SKM-1 (cell line): ENCODE measurements at regions not wholly inside any gene's neighbourhood (a gene's known extent, or its start where the extent isn't known, plus 50 kb on each side); places are given as distances from the start of the nearest gene placed in this dataset.

Experiments
- DNase-seq: peaks from one replicate; lab custom pipeline; 2025; ENCODE audit not compliant: unreplicated experiment; lab: John Stamatoyannopoulos, UW

GRCh38 chr3:27591312-27592210, 107.4 kb upstream of the SLC4A7 start:
- DNase-seq: no peak

GRCh38 chr3:27590437-27591298, 106.5 kb upstream of the SLC4A7 start:
- DNase-seq: peak; percentile 61

GRCh38 chr3:27589795-27590194, 105.6 kb upstream of the SLC4A7 start:
- DNase-seq: no peak

GRCh38 chr3:27585429-27585828, 101.2 kb upstream of the SLC4A7 start:
- no peak for DNase-seq

- no peak for DNase-seq
These were observed 100.7 kb upstream of the SLC4A7 start for GRCh38 chr3:27584874-27585273.

GRCh38 chr3:27581852-27582251, 97.7 kb upstream of the SLC4A7 start:
- no peak for DNase-seq

GRCh38 chr3:27578032-27578431, 93.8 kb upstream of the SLC4A7 start:
- no peak for DNase-seq

GRCh38 chr3:27577504-27577903, 93.3 kb upstream of the SLC4A7 start:
- DNase-seq: no peak

GRCh38 chr3:27576171-27576570, 92.0 kb upstream of the SLC4A7 start:
- DNase-seq: no peak

- no peak for DNase-seq
These were observed 91.3 kb upstream of the SLC4A7 start for GRCh38 chr3:27575499-27575898.

GRCh38 chr3:27574438-27574795, 90.2 kb upstream of the SLC4A7 start:
- DNase-seq: no peak

- no peak for DNase-seq
These were observed 89.7 kb upstream of the SLC4A7 start for GRCh38 chr3:27573780-27574437.

- DNase-seq: no peak
These were observed 89.0 kb upstream of the SLC4A7 start for GRCh38 chr3:27573138-27573537.

GRCh38 chr3:27571345-27571744, 87.2 kb upstream of the SLC4A7 start:
- no peak for DNase-seq

GRCh38 chr3:27570421-27571106, 86.4 kb upstream of the SLC4A7 start:
- no peak for DNase-seq

- DNase-seq: no peak
These were observed 84.2 kb upstream of the SLC4A7 start for GRCh38 chr3:27568393-27568792.

- DNase-seq: no peak
These were observed 83.1 kb upstream of the SLC4A7 start for GRCh38 chr3:27567251-27567650.

GRCh38 chr3:27565201-27565852, 81.1 kb upstream of the SLC4A7 start:
- no peak for DNase-seq

GRCh38 chr3:27561576-27561975, 77.4 kb upstream of the SLC4A7 start:
- no peak for DNase-seq

- peak; percentile 67 for DNase-seq
These were observed 76.4 kb upstream of the SLC4A7 start for GRCh38 chr3:27560484-27561056.
